GM23248 (cell line): ENCODE measurements at regions not wholly inside any gene's neighbourhood (a gene's known extent, or its start where the extent isn't known, plus 50 kb on each side); places are given as distances from the start of the nearest gene placed in this dataset.

ENCODE experiments used
- DNase-seq: peaks from one replicate; pipeline ENCODE4 v3.0.0-alpha.2; 2015
- H2AFZ ChIP-seq: fragments of 200-600 bp; sonication (generic); 2 replicates; pipeline ENCODE4 v1.6.1; 2016; ENCODE audit warnings: antibody characterized with exemption
- H3F3A ChIP-seq: fragments of 200-600 bp; sonication (generic); 2 replicates; pipeline ENCODE4 v1.6.1; 2016; ENCODE audit warnings: mild to moderate bottlenecking, antibody characterized with exemption, mixed run types; ENCODE audit not compliant: insufficient read depth
- H3K27ac ChIP-seq: fragments of 200-600 bp; sonication (generic); 2 replicates; pipeline ENCODE4 v1.5.1; 2016; ENCODE audit warnings: mild to moderate bottlenecking
- H3K27me3 ChIP-seq: fragments of 200-600 bp; sonication (generic); replicated peaks from 2 replicates; pipeline ENCODE4 v1.6.1; 2016; ENCODE audit warnings: mild to moderate bottlenecking; ENCODE audit not compliant: insufficient read depth
- H3K36me3 ChIP-seq: fragments of 200-600 bp; sonication (generic); 2 replicates; pipeline ENCODE4 v1.6.1; 2016; ENCODE audit warnings: low read depth, mild to moderate bottlenecking
- H3K4me1 ChIP-seq: fragments of 200-600 bp; sonication (generic); 2 replicates; pipeline ENCODE4 v1.6.1; 2016; ENCODE audit warnings: mild to moderate bottlenecking; ENCODE audit not compliant: insufficient read depth
- H3K4me2 ChIP-seq: fragments of 200-600 bp; sonication (generic); one replicate; pipeline ENCODE4 v1.6.1; 2016; ENCODE audit warnings: mild to moderate bottlenecking; ENCODE audit not compliant: unreplicated experiment
- H3K4me3 ChIP-seq: fragments of 200-600 bp; sonication (generic); 2 replicates; pipeline ENCODE4 v1.5.1; 2016; ENCODE audit warnings: mild to moderate bottlenecking
- H3K79me2 ChIP-seq: fragments of 200-600 bp; sonication (generic); 2 replicates; pipeline ENCODE4 v1.6.1; 2016; ENCODE audit warnings: mild to moderate bottlenecking; ENCODE audit not compliant: insufficient read depth
- H3K9ac ChIP-seq: fragments of 200-600 bp; sonication (generic); 2 replicates; pipeline ENCODE4 v1.6.1; 2016; ENCODE audit warnings: mild to moderate bottlenecking
- H3K9me2 ChIP-seq: fragments of 200-600 bp; sonication (generic); 2 replicates; pipeline ENCODE4 v1.6.1; 2016; ENCODE audit warnings: mixed run types, mild to moderate bottlenecking, moderate library complexity; ENCODE audit not compliant: insufficient read depth
- H3K9me3 ChIP-seq: fragments of 200-600 bp; sonication (generic); one replicate; pipeline ENCODE4 v1.6.1; 2017; ENCODE audit warnings: low read depth
- H4K20me1 ChIP-seq: fragments of 200-600 bp; sonication (generic); 2 replicates; pipeline ENCODE4 v1.6.0; 2016; ENCODE audit not compliant: insufficient read depth
- EZH2 ChIP-seq: fragments of 200-600 bp; sonication (generic); IDR thresholded peaks from 2 replicates; pipeline ENCODE4 v1.6.1; 2018; ENCODE audit warnings: antibody characterized with exemption, mild to moderate bottlenecking; ENCODE audit not compliant: insufficient read depth, poor library complexity, severe bottlenecking
- EZH2phosphoT487 ChIP-seq: fragments of 200-600 bp; sonication (generic); IDR thresholded peaks from 2 replicates; pipeline ENCODE4 v1.6.1; 2018; ENCODE audit warnings: antibody characterized with exemption, moderate library complexity, mild to moderate bottlenecking, low read depth; ENCODE audit not compliant: insufficient read depth
- WGBS, 2 experiments: methylation state at CpG; one replicate each; pipeline ENCODE4 v1.1.6; 2015 to 2017; ENCODE audit warnings: low lambda C conversion rate in 2 of 2, low coverage in 1 of 2; ENCODE audit errors: missing lambda C conversion rate in 2 of 2; 5-methylcytosine and 5-hydroxymethylcytosine counted together
- in situ Hi-C: fragments of 300-500 bp; cut with MboI; formaldehyde crosslinking; loops from 2 replicates; pipeline ENCODE4 v1.15.0; 2020

DNA sequence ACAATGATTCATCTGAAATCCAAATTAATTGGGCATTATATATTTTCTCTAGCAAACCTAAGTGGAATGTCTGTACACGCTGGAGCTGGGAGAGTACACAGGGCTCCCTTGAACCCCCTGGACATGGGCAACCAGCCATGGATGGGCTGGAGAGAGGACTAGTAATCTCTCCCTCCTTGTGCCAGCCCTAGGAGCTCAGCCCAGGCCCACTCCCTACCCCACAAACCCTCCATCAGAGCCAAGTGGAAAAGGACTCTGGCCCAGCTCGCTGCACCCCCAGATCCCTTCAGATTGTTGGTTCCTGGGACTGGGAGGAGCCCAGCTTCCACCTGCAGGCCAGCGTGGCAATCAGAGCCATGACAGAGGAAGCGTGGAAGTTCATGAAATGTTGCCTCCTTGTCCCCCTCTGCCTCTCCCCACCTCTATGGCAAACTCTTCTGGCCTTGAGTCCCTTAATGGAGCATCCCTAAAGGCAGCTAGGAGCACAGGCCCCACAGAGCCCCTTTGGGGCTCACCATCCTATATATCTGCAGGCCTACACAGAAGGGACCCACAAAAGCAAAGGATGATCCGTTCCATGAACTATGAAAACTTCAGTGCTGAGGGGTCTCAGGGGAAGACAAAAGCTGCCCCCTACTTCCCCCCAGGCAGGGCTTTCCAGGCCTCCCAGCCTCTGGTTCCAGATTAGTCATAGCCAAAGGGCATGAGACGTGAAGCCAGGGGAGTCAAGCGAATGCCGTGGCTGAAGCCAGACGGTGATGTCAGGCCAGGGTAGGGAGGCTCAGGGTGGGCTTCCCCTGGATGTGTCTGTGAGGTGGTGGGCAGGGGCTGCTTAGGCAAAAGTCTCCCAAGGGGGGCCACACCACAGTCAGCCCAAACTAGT, 126.4 kb upstream of the MAFB start:
- Histone ChIP-seq H4K20me1 (no peaks in the 10 kb centered on the region), H3F3A (no peaks in the 10 kb centered on the region), H3K27ac (no peak overlapping the region), H2AFZ (no peak overlapping the region), H3K9me3 (no peaks in the 10 kb centered on the region), H3K4me2 (no peak overlapping the region), H3K79me2 (no peaks in the 10 kb centered on the region), H3K27me3 (no peaks in the 10 kb centered on the region), H3K36me3 (no peaks in the 10 kb centered on the region), H3K4me3 (no peak overlapping the region), H3K9me2 (no peaks in the 10 kb centered on the region), H3K4me1 (no peaks in the 10 kb centered on the region), H3K9ac (no peak overlapping the region)
- in situ Hi-C loops, result loop anchor here (10.0 kb wide), 1 partner anchor 59 kb away; no protein-coding TSS in a partner anchor
- no peak for DNase-seq
- TF ChIP-seq EZH2 (no peak), EZH2phosphoT487 (no peak)
- WGBS, 2 experiments, result 59 to 62% methylated on average over 9 of the region's 9 CpGs

DNA sequence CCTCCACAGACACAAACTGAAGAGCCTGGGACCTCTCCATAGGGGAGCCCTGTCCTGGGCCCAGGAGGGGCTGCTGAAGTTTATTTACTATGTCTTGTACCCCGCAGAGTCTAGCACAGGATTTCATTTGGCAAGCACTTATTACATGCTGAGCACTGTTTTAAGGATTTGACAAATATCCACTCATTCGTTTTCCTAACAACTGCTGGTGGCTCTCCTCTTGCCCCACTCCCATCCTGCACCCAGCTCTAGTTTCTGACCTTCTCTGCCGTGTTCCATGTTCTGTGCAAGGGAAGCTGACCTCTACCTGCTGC, 127.0 kb upstream of the MAFB start:
- in situ Hi-C loops, result loop anchor here (10.0 kb wide), 1 partner anchor 59 kb away; no protein-coding TSS in a partner anchor
- no peak overlapping the region for H3K4me2 ChIP-seq

DNA sequence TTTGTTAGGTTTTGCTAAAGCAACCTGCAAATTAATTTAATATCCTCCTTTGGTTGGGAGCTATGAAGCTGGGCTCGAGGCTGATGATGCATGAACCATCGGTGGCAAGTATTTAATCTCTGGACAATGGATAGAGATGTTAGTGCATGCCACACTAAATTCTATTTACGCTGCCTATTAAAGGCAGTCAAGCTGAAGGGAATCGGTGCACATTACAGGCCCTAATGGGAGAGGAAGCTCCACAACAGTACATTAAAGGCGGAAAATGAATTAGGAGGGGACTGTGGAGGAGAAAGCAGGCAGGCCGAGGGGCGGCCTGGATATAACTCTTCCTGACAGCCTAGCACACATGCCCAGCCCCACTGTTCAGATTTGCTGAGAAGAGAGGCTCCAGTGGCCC, 132.4 kb upstream of the MAFB start:
- Histone ChIP-seq H3K9ac (no peak overlapping the region), H4K20me1 (no peaks in the 10 kb centered on the region), H3F3A (no peaks in the 10 kb centered on the region), H3K27ac (no peak overlapping the region), H3K9me3 (no peaks in the 10 kb centered on the region), H3K27me3 (no peaks in the 10 kb centered on the region), H3K9me2 (no peaks in the 10 kb centered on the region), H2AFZ (no peak overlapping the region), H3K4me1 (no peaks in the 10 kb centered on the region), H3K36me3 (no peaks in the 10 kb centered on the region), H3K4me3 (no peak overlapping the region), H3K4me2 (no peak overlapping the region), H3K79me2 (no peaks in the 10 kb centered on the region)
- no peak for TF ChIP-seq EZH2phosphoT487
- no peak for DNase-seq
- in situ Hi-C loops, result no loop called here
- WGBS, 2 experiments, result 36 to 48% methylated on average over 7 of the region's 7 CpGs

More for the DNA sequence above, 127.0 kb upstream of the MAFB start:
- WGBS, 2 experiments, result 27 to 42% methylated on average over 3 of the region's 3 CpGs
- Histone ChIP-seq H2AFZ (no peak overlapping the region), H3F3A (no peaks in the 10 kb centered on the region), H3K9me2 (no peaks in the 10 kb centered on the region), H3K27me3 (no peaks in the 10 kb centered on the region), H3K9me3 (no peaks in the 10 kb centered on the region), H3K4me1 (no peaks in the 10 kb centered on the region), H3K36me3 (no peaks in the 10 kb centered on the region), H3K27ac (no peak overlapping the region), H4K20me1 (no peaks in the 10 kb centered on the region), H3K4me3 (no peak overlapping the region), H3K9ac (no peak overlapping the region), H3K79me2 (no peaks in the 10 kb centered on the region)
- DNase-seq, result no peak
- TF ChIP-seq EZH2phosphoT487, result no peak
- no peak for TF ChIP-seq EZH2

DNA sequence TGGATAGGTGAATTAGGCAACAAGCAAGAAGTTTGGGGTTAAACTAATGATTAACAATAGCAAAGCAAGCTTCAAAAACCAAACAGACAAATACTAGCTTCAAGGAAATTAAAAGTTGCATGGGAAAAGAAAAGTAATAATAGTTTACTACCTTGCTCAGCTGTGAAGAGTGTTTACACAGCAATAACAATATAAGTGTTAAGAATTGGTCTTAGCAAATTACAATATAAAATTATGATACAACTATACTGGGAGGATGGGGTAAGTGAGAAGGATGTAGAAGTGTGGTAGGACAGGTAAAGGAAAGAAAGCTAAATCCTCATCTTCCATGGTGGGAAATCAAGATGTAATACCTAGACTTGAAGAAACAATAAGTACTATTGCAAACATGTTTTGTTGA, 137.7 kb upstream of the MAFB start:
- TF ChIP-seq EZH2, result no peak
- no peak for TF ChIP-seq EZH2phosphoT487
- Histone ChIP-seq H3K4me2 (no peak overlapping the region), H3K79me2 (no peaks in the 10 kb centered on the region), H3F3A (no peaks in the 10 kb centered on the region), H3K36me3 (no peaks in the 10 kb centered on the region), H3K9me2 (no peaks in the 10 kb centered on the region), H2AFZ (no peak overlapping the region), H3K9ac (no peak overlapping the region), H3K4me3 (no peak overlapping the region), H3K4me1 (no peaks in the 10 kb centered on the region), H3K9me3 (no peaks in the 10 kb centered on the region), H3K27ac (no peak overlapping the region), H4K20me1 (no peaks in the 10 kb centered on the region), H3K27me3 (no peaks in the 10 kb centered on the region; the same call in 1 of the 2 replicates)
- DNase-seq, result no peak
- in situ Hi-C loops, result no loop called here

DNA sequence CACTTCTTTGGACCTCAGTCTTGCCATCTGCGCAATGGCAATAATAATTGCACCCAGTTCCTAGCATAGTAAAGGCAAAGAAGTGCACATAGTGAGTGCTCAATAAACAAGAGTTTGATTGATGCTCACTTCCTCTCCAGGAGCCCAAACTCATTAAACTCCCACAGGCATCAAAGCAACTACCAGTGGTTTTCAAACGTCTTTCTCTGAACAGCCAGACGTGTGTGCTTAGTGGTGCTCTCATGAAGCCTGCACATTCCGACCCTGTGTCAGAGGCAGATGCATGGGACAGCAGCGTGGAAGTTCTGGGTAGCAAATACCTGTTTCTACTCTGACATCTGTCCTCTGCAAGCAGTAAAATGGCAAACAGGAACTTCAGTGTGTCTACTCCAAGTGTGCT, 146.3 kb upstream of the MAFB start:
- H3K79me2 ChIP-seq, result no peaks in the 10 kb centered on the region
- H3K4me1 ChIP-seq, result no peaks in the 10 kb centered on the region
- H3K27me3 ChIP-seq, result 0 out of 2 replicates have a peak, but pooled peaks cover 4% of the 10 kb centered on the region
- no peaks in the 10 kb centered on the region for H3K36me3 ChIP-seq
- in situ Hi-C loops, result no loop called here
- TF ChIP-seq EZH2phosphoT487, result no peak
- TF ChIP-seq EZH2, result no peak
- no peak overlapping the region for H3K4me2 ChIP-seq
- 24 to 26% methylated on average over 5 of the region's 5 CpGs for WGBS, 2 experiments
- H2AFZ ChIP-seq, result no peak overlapping the region
- no peak overlapping the region for H3K27ac ChIP-seq
- DNase-seq, result no peak
- H3F3A ChIP-seq, result no peaks in the 10 kb centered on the region
- H3K4me3 ChIP-seq, result no peak overlapping the region
- no peak overlapping the region for H3K9ac ChIP-seq
- no peaks in the 10 kb centered on the region for H4K20me1 ChIP-seq
- H3K9me2 ChIP-seq, result no peaks in the 10 kb centered on the region
- no peaks in the 10 kb centered on the region for H3K9me3 ChIP-seq
